ENCODE measurements at regions not wholly inside any gene's neighbourhood (a gene's known extent, or its start where the extent isn't known, plus 50 kb on each side); places are given as distances from the start of the nearest gene placed in this dataset.

DNA sequence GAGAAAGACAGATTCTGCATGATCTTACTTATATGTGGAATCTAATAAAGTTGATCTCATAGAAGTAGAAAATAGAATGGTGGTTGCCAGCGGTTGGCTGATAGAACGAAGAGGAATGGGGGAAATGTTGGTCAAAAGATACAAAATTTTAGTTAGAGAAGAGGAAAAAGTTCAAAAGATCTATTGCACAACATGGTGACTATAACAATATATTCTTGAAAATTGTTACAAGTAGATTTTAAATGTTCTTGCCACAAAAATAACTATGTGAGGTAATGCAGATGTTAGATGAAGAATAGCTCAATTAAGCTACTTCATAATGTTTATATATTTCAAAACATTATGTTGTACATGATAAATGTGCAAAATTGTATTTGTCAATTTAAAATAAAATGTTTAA lies 112.3 kb upstream of the SMIM30 start:
- no peak for TF ChIP-seq CTCF (IDR thresholded peaks at IDR 0.05; ENCODE audit: borderline replicate concordance, extremely low read depth, insufficient read depth)
- no peak for DNase-seq
- Histone ChIP-seq H3K27ac (ENCODE audit: low read depth in 2 of 2, low read length in 2 of 2) (no peak overlapping the region), H3K9me3 (ENCODE audit: control insufficient read depth in 2 of 3, insufficient read depth in 1 of 3, low read length in 3 of 3) (no peaks in the 10 kb centered on the region), H3K4me1 (ENCODE audit: control insufficient read depth in 2 of 3, insufficient read depth in 2 of 3, low read depth in 1 of 3, low read length in 3 of 3) (no peaks in the 10 kb centered on the region), H3K9ac (ENCODE audit: low read length in 3 of 3) (no peak overlapping the region), H3K36me3 (ENCODE audit: control insufficient read depth in 2 of 3, insufficient read depth in 3 of 3, low read length in 3 of 3) (no peaks in the 10 kb centered on the region), H3K27me3 (ENCODE audit: control insufficient read depth, insufficient read depth, low read length) (no peaks in the 10 kb centered on the region), H3K4me3 (ENCODE audit: low read length in 3 of 3) (no peak overlapping the region)
- intact Hi-C loops (cut with DNase I), result no loop called here
- FAIRE-seq, result no peak

GRCh38 chr7:113217314-113217713 lies 99.0 kb upstream of the SMIM30 start:
- no peak for DNase-seq
- H3K4me3 ChIP-seq (ENCODE audit: low read length in 3 of 3), result no peak overlapping the region
- no peak overlapping the region for H3K9ac ChIP-seq (ENCODE audit: low read length in 3 of 3)
- TF ChIP-seq CTCF (IDR thresholded peaks at IDR 0.05; ENCODE audit: borderline replicate concordance, extremely low read depth, insufficient read depth), result no peak
- no peaks in the 10 kb centered on the region for H3K27me3 ChIP-seq (ENCODE audit: control insufficient read depth, insufficient read depth, low read length)
- intact Hi-C loops (cut with DNase I), result no loop called here
- no peaks in the 10 kb centered on the region for H3K36me3 ChIP-seq (ENCODE audit: control insufficient read depth in 2 of 3, insufficient read depth in 3 of 3, low read length in 3 of 3)
- no peaks in the 10 kb centered on the region for H3K4me1 ChIP-seq (ENCODE audit: control insufficient read depth in 2 of 3, insufficient read depth in 2 of 3, low read depth in 1 of 3, low read length in 3 of 3)
- no peaks in the 10 kb centered on the region for H3K9me3 ChIP-seq (ENCODE audit: control insufficient read depth in 2 of 3, insufficient read depth in 1 of 3, low read length in 3 of 3)
- no peak overlapping the region for H3K27ac ChIP-seq (ENCODE audit: low read depth in 2 of 2, low read length in 2 of 2)
- FAIRE-seq, result no peak

DNA sequence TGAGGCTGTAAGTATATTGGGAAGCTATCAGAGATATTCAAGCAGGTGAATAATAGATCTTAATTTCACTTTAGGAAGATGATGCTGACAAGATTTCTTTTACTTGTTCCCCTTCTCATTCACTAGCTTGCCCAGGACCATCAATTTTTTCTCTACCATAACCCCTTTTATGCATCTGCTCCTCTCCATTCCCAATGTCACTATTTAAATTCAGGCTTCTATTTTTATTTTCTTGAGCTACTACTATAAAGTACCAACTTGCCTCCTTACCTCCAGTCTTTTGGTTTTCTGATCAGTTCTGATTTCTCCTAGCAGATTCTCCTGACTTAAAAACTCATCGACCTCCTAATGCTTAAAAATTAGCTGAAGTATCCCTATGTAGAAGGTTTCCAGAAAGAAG lies 97.7 kb upstream of the SMIM30 start:
- intact Hi-C loops (cut with DNase I), result no loop called here
- FAIRE-seq (no peak), DNase-seq (no peak)
- Histone ChIP-seq H3K9ac (ENCODE audit: low read length in 3 of 3) (no peak overlapping the region), H3K9me3 (ENCODE audit: control insufficient read depth in 2 of 3, insufficient read depth in 1 of 3, low read length in 3 of 3) (no peaks in the 10 kb centered on the region), H3K4me3 (ENCODE audit: low read length in 3 of 3) (no peak overlapping the region), H3K27ac (ENCODE audit: low read depth in 2 of 2, low read length in 2 of 2) (no peak overlapping the region), H3K36me3 (ENCODE audit: control insufficient read depth in 2 of 3, insufficient read depth in 3 of 3, low read length in 3 of 3) (no peaks in the 10 kb centered on the region), H3K4me1 (ENCODE audit: control insufficient read depth in 2 of 3, insufficient read depth in 2 of 3, low read depth in 1 of 3, low read length in 3 of 3) (no peaks in the 10 kb centered on the region), H3K27me3 (ENCODE audit: control insufficient read depth, insufficient read depth, low read length) (no peaks in the 10 kb centered on the region)
- TF ChIP-seq CTCF (IDR thresholded peaks at IDR 0.05; ENCODE audit: borderline replicate concordance, extremely low read depth, insufficient read depth), result no peak

GRCh38 chr7:113209449-113210203 lies 91.3 kb upstream of the SMIM30 start:
- Histone ChIP-seq H3K36me3 (ENCODE audit: control insufficient read depth in 2 of 3, insufficient read depth in 3 of 3, low read length in 3 of 3) (no peaks in the 10 kb centered on the region), H3K27me3 (ENCODE audit: control insufficient read depth, insufficient read depth, low read length) (no peaks in the 10 kb centered on the region), H3K27ac (ENCODE audit: low read depth in 2 of 2, low read length in 2 of 2) (no peak overlapping the region), H3K9ac (ENCODE audit: low read length in 3 of 3) (no peak overlapping the region), H3K9me3 (ENCODE audit: control insufficient read depth in 2 of 3, insufficient read depth in 1 of 3, low read length in 3 of 3) (no peaks in the 10 kb centered on the region), H3K4me3 (ENCODE audit: low read length in 3 of 3) (no peak overlapping the region), H3K4me1 (ENCODE audit: control insufficient read depth in 2 of 3, insufficient read depth in 2 of 3, low read depth in 1 of 3, low read length in 3 of 3) (no peaks in the 10 kb centered on the region)
- DNase-seq (no peak), FAIRE-seq (no peak)
- no peak for TF ChIP-seq CTCF (IDR thresholded peaks at IDR 0.05; ENCODE audit: borderline replicate concordance, extremely low read depth, insufficient read depth)
- intact Hi-C loops (cut with DNase I), result no loop called here

Measured in kidney (tissue), 13 donors.